IPS DF 6.9 (cell line): ENCODE measurements at regions not wholly inside any gene's neighbourhood (a gene's known extent, or its start where the extent isn't known, plus 50 kb on each side); places are given as distances from the start of the nearest gene placed in this dataset.
"Not testable (repeated sequence)": the region's sequence is repeated elsewhere in the genome, so short reads cannot be mapped to it uniquely, and the experiment has no call there.

Experiments used
- DNase-seq: peaks from one replicate; pipeline ENCODE4 v3.0.0-alpha.2; 2013; ENCODE audit warnings: low read depth, low spot score
- H3K27ac ChIP-seq: one replicate; pipeline ENCODE4 v1.5.1; 2013; ENCODE audit warnings: low read length, control low read depth
- H3K27me3 ChIP-seq: 2 replicates; pipeline ENCODE4 v1.6.1; 2013; ENCODE audit warnings: mild to moderate bottlenecking, low read length; ENCODE audit not compliant: control insufficient read depth, insufficient read depth
- H3K36me3 ChIP-seq: 2 replicates; pipeline ENCODE4 v1.6.1; 2013; ENCODE audit warnings: low read length; ENCODE audit not compliant: control insufficient read depth, insufficient read depth
- H3K4me1 ChIP-seq: 2 replicates; pipeline ENCODE4 v1.6.1; 2013; ENCODE audit warnings: low read length; ENCODE audit not compliant: control insufficient read depth, insufficient read depth
- H3K4me3 ChIP-seq: 2 replicates; pipeline ENCODE4 v1.5.1; 2013; ENCODE audit warnings: mild to moderate bottlenecking, low read length
- H3K9me3 ChIP-seq: 2 replicates; pipeline ENCODE4 v1.6.1; 2013; ENCODE audit warnings: low read length, inconsistent platforms; ENCODE audit not compliant: control insufficient read depth, insufficient read depth
- WGBS: extraction: QIAGEN DNeasy Blood & Tissue Kit; methylation state at CpG from one replicate; pipeline ENCODE4 v1.1.7; 2013; ENCODE audit warnings: mixed read lengths, missing lambda C conversion rate; ENCODE audit not compliant: insufficient read length, insufficient coverage; 5-methylcytosine and 5-hydroxymethylcytosine counted together

DNA sequence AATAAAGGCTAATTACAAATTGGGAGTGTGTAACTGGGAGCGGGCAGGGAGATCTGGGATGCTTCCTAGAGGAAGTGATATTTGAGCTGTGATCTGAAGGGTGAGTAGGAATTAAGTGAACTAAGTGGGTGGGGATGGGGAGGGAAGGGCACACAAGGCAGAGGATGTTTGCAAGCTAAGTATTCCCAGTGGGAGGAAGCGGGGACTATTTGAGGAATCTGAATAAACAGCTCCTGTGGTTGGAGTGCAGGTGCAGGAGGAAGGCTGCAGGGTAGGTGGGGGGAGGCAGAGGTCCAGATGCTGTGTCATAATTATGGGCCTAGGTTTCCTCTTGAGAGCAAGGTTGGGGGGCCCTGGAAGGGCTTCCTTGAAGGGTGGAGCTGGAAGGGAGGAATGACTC, 102.1 kb upstream of the HS3ST2 start:
- Histone ChIP-seq H3K36me3 (no peaks in the 10 kb centered on the region), H3K4me3 (no peak overlapping the region), H3K4me1 (no peaks in the 10 kb centered on the region), H3K9me3 (no peaks in the 10 kb centered on the region), H3K27me3 (no peaks in the 10 kb centered on the region), H3K27ac (no peak overlapping the region)
- no peak for DNase-seq
- no CpG with 5 or more reads among the region's 2 CpGs for WGBS

DNA sequence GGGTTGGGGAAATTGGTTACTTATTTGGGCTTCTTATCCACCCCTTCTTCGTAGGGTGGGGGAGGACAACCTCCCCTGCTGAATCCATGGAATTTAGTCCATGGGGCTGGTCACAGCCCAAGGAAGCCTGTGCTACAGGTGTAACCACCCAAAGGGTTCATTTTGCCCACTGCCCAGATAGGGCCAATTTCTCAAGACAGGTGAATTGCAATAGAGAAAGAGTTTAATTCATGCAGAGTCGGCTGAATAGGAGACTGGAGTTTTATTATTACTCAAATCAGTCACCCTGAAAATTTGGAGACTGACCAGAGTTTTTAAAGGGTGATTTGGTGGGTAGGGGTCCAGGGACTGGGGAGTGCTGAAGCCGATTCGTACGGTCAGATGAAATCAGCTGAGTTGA, 101.5 kb upstream of the HS3ST2 start:
- Histone ChIP-seq H3K4me1 (no peaks in the 10 kb centered on the region), H3K36me3 (no peaks in the 10 kb centered on the region), H3K9me3 (no peaks in the 10 kb centered on the region), H3K27ac (no peak overlapping the region), H3K27me3 (no peaks in the 10 kb centered on the region), H3K4me3 (no peak overlapping the region)
- DNase-seq = no peak
- no CpG with 5 or more reads among the region's 5 CpGs for WGBS

DNA sequence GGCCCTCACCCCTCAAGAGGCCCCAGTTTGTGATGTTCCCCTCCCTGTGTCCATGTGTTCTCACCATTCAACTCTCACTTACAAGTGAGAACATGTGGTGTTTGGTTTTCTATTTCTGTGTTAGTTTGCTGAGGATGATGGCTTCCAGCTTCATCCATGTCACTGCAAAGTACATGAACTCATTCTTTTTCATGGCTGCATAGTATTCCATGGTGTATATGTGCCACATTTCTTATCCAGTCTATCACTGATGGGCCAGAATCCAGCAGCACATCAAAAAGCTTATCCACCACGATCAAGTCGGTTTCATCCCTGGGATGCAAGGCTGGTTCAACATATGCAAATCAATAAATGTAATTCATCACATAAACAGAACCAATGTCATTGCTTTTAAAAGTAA, 95.4 kb upstream of the HS3ST2 start:
- H3K36me3 ChIP-seq, H3K27me3 ChIP-seq, H3K27ac ChIP-seq, DNase-seq, H3K4me1 ChIP-seq, H3K9me3 ChIP-seq, H3K4me3 ChIP-seq: not testable (repeated sequence)
- no CpG with 5 or more reads among the region's 2 CpGs for WGBS

DNA sequence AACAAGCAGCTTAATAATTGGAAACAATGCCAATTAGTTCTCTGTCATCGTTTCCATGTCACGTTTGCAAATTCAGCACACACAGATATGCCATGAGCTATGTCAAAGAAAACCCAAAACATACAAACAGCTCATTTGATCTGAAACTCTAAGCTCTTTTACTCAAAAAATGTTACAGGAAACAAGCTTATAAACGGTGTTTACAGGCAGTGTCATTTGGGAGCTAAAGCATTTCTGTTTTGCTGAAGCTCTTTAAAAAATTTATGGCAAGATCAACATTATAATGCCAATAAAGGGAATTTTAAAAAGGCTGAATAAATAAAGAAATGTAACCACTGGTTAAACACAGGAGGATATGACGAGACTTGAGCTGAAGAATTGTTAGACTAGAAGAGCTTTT, 94.0 kb upstream of the HS3ST2 start:
- no peaks in the 10 kb centered on the region for H3K9me3 ChIP-seq
- H3K4me1 ChIP-seq = no peaks in the 10 kb centered on the region; the same call in 1 of the 2 replicates

DNA sequence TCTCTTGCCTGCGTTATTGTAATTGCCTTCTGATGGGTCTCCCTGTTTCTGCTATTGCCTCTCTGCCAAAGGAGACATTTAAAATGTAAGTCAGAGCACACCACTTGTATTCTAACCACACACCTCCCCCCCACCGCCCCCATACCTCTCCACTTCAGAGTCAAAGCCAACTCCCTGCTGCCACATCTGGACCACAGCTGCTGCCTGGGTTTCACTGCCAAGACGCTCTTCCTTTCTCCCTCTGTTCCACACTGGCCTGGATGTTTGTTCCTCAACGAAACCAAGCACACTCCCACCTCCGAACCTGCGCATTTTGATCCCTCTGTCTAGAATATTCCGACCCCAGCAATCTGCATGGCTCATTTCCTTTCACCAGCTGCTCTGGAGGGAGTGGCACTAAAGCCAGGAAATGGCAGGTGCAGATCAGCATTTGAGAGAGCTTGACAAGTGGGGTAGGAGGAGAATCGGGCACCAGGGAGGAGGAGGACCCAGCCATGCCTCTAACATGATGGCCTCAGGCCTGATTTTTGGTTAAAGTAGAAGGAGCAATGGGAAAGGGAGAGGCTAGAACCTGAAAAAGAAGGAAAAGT, 92.4 kb upstream of the HS3ST2 start:
- DNase-seq = no peak
- Histone ChIP-seq H3K27ac (no peak overlapping the region), H3K27me3 (no peaks in the 10 kb centered on the region), H3K4me1 (no peaks in the 10 kb centered on the region; the same call in 1 of the 2 replicates), H3K9me3 (no peaks in the 10 kb centered on the region), H3K4me3 (no peak overlapping the region), H3K36me3 (no peaks in the 10 kb centered on the region)
- no CpG with 5 or more reads among the region's 8 CpGs for WGBS

More for the DNA sequence above, 94.0 kb upstream of the HS3ST2 start:
- H3K4me3 ChIP-seq = no peak overlapping the region
- DNase-seq = no peak
- WGBS = no CpG with 5 or more reads among the region's 4 CpGs
- H3K27ac ChIP-seq = no peak overlapping the region
- H3K27me3 ChIP-seq = no peaks in the 10 kb centered on the region
- no peaks in the 10 kb centered on the region for H3K36me3 ChIP-seq

DNA sequence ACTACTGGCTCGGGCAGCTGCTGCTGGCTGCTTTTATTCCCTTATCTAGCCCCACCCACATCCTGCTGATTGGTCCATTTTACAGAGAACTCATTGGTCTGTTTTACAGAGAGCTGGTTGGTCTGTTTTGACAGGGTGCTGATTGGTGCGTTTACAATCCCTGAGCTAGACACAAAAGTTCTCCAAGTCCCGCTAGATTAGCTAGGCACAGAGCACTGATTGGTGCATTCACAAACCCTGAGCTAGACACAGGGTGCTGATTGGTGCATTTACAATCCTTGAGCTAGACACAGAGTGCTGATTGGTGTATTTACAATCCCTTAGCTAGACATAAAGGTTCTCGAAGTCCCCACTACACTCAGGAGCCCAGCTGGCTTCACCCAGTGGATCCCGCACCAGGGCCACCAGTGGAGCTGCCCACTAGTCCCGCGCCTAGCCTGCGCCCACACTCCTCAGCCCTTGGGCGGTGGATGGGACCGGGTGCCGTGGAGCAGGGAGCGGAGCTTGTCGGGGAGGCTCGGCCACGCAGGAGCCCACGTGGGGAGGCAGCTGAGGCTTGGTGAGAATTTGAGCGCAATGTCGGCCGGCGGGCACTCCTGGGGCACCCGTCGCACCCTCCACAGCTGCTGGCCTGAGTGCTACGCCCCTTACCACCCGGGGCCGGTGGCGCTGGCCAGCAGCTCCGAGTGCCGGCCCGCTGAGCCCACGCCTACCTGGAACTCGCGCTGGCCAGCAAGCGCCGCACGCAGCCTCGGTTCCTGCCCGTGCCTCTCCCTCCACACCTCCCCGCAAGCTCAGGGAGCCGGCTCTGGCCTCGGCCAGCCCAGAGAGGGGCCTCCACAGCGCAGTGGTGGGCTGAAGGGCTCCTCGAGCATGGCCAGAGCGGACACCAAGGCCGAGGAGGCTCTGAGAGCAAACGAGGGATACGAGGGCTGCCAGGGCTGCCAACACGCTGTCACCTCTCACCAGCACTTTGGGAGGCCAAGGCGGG, 91.1 kb upstream of the HS3ST2 start:
- not testable (repeated sequence) for H3K27me3 ChIP-seq, H3K4me3 ChIP-seq, H3K9me3 ChIP-seq, H3K36me3 ChIP-seq, DNase-seq, H3K4me1 ChIP-seq, H3K27ac ChIP-seq
- WGBS = no CpG with 5 or more reads among the region's 48 CpGs

DNA sequence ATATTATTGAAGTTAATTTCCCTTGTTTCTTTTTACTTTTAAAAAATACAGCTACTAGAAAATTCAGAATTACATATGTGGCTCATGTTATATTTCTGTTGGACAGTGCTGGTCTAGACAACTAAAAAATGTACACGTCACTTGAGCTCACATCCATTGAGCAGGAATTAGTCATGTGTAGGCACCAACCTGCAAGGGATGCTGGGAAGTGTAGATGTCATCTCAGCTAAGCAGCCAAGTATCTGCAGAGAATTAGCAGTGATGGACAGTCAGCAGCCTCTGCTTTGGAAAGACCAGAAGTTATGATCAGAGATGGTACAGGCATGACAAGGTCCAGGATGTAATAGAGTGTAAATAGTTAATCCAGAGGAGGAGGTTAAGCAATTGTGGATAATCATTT, 87.1 kb upstream of the HS3ST2 start:
- no peak for DNase-seq
- H3K36me3 ChIP-seq = no peaks in the 10 kb centered on the region
- H3K9me3 ChIP-seq = no peaks in the 10 kb centered on the region
- no CpG with 5 or more reads among the region's 1 CpG for WGBS
- no peak overlapping the region for H3K27ac ChIP-seq
- no peaks in the 10 kb centered on the region for H3K4me1 ChIP-seq
- H3K4me3 ChIP-seq = no peak overlapping the region
- no peaks in the 10 kb centered on the region for H3K27me3 ChIP-seq

DNA sequence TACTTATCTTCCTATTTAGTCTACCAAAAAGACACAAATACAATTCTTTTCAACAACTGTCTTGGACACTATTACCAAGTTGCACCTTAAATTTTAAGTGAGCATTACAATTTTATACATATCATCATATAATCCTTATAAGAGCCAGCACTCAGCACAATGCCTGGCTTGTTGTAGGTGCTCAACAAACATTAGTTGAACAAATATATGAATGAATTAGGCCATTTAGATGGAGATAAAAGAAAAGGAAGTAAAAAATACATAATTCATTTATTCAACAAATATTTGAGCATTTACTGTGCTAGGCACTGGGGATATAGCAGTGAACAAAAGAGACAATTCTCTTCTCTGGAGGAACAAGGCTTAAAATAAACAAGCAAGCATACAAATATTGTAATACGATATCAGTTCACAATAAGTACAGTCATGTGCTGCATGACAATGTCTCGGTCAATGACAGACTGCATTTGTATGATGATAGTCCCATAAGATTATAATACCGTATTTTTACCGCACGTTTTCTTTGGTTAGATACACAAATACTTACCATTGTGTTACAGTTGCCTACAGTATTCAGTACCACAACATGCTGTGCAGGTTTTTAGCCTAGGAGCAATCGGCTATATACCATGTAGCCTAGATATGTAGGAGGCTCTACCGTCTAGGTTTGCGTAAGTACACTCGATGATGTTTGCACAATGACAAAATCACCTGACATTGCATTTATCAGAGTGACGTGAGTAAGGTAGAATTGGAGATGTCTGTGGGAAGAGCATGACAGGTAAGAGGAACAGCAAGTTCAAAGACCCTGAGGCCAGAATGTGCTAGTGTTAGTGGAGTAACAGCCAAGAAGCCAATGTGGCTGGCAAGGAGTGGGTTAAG, 86.4 kb upstream of the HS3ST2 start:
- Histone ChIP-seq H3K9me3 (no peaks in the 10 kb centered on the region), H3K27me3 (no peaks in the 10 kb centered on the region), H3K36me3 (no peaks in the 10 kb centered on the region), H3K4me1 (0 out of 2 replicates have a peak, but pooled peaks cover under 1% of the 10 kb centered on the region), H3K27ac (no peak overlapping the region), H3K4me3 (no peak overlapping the region)
- no CpG with 5 or more reads among the region's 10 CpGs for WGBS
- DNase-seq = no peak

DNA sequence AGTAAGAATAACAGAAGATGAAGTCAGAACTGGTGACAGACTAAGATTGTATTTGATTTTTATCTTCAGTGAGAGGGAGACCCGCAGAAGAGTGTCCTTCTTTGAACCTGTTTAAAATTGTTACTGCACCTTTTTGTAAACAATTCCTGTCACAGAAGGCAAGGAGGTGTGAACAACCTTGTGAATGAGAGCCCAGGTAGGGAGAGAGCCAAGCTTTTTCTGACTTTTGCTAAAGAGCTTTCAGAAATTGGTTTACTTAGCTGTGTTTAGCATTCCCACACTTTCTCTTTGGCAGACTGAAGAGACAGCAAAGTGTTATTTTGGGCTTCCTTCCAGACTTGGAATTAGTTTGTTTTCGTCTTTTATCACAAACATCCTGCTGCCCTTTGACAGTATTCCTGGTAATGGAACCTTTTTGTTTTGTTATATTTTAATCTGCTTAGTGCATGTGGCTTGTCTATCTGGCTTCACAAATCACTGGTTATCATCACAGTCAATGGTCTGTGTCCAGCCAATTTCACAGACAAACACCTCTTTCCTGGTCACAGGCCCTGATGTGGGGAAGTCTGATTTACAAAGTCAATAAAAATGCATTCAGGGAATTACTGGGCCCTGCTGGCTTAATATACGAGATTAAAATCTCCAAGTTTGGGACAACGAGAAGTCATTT, 85.7 kb upstream of the HS3ST2 start:
- H3K27me3 ChIP-seq = no peaks in the 10 kb centered on the region
- H3K9me3 ChIP-seq = no peaks in the 10 kb centered on the region
- 0 out of 2 replicates have a peak, but pooled peaks cover 1% of the 10 kb centered on the region for H3K4me1 ChIP-seq
- no peak overlapping the region for H3K4me3 ChIP-seq
- no peak overlapping the region for H3K27ac ChIP-seq
- no peak for DNase-seq
- no CpG with 5 or more reads among the region's 4 CpGs for WGBS
- no peaks in the 10 kb centered on the region for H3K36me3 ChIP-seq

DNA sequence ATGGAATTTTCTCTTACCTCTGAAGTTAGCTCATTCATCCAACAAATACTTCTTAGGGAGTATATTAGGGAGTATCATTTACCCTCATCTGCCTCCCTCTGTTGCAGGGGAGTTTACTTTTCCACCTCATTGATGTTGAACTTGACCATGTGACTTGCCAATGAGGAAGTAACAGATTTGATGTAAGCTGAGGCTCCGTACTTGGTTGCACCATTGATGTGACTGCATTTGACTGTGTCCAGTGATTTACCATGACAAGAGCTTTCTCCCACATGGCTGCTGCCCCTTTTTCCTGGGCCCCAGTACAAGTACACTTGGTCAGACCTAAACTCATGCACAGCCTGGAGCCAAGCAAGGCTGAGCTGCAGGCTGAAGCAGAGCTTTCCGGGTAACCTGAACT, 81.6 kb upstream of the HS3ST2 start:
- H3K27ac ChIP-seq = no peak overlapping the region
- H3K9me3 ChIP-seq = no peaks in the 10 kb centered on the region
- WGBS = no CpG with 5 or more reads among the region's 2 CpGs
- H3K27me3 ChIP-seq = no peaks in the 10 kb centered on the region
- no peak for DNase-seq
- no peak overlapping the region for H3K4me3 ChIP-seq
- no peaks in the 10 kb centered on the region for H3K36me3 ChIP-seq
- H3K4me1 ChIP-seq = 0 out of 2 replicates have a peak, but pooled peaks cover 1% of the 10 kb centered on the region
